ENCODE measurements at regions not wholly inside any gene's neighbourhood (a gene's known extent, or its start where the extent isn't known, plus 50 kb on each side); places are given as distances from the start of the nearest gene placed in this dataset.

DNA sequence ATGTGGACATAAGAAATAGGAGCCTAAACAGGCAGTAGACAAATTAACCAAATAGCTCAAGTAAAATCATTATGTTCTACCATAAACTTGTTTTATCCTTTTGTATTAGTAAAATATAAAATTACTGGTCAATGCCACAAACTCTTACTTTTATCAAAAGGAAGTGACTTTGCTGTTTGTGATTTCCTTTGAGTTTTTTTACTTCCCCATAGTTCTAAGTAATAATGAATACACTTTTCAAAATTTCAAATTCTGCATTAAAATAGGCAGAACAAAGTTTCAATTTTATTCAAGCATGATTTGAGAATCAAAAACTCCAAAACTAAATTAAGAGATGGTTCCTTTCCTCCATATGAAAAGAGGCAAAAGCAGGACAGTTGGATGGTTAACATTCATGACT is 139.7 kb upstream of the ABCB5 start:
- H3K4ac ChIP-seq (ENCODE audit: low read depth, low read length) = no peak overlapping the region
- no peak overlapping the region for H4K8ac ChIP-seq (ENCODE audit: low read depth, low read length)
- H3K27ac ChIP-seq (ENCODE audit: low read depth, low read length) = no peak overlapping the region
- no peaks in the 10 kb centered on the region for H3K4me1 ChIP-seq (ENCODE audit: control insufficient read depth in 1 of 2, insufficient read depth in 2 of 2, low read length in 2 of 2)
- H3K18ac ChIP-seq (ENCODE audit: low read length) = no peak overlapping the region
- H2BK12ac ChIP-seq (ENCODE audit: low read length) = no peak overlapping the region
- no peaks in the 10 kb centered on the region for H3K27me3 ChIP-seq (ENCODE audit: insufficient read depth, low read length)
- H3K9me3 ChIP-seq (ENCODE audit: insufficient read depth, low read depth, low read length) = no peaks in the 10 kb centered on the region
- H2AK5ac ChIP-seq (ENCODE audit: low read length) = no peak overlapping the region
- no peak overlapping the region for H3K9ac ChIP-seq (ENCODE audit: low read length)
- H3K23ac ChIP-seq (ENCODE audit: low read length) = no peak overlapping the region
- H3K79me2 ChIP-seq (ENCODE audit: control insufficient read depth, insufficient read depth, low read length, poor library complexity) = no peaks in the 10 kb centered on the region
- H3K4me3 ChIP-seq (ENCODE audit: low read depth, low read length) = no peak overlapping the region
- H2BK5ac ChIP-seq (ENCODE audit: low read depth, low read length, poor library complexity) = no peak overlapping the region
- no peak for DNase-seq
- no peak overlapping the region for H3K14ac ChIP-seq (ENCODE audit: low read length)
- no peaks in the 10 kb centered on the region for H3K36me3 ChIP-seq (ENCODE audit: control insufficient read depth in 1 of 2, insufficient read depth in 2 of 2, low read length in 2 of 2)
- H2AFZ ChIP-seq (ENCODE audit: insufficient read depth, low read length, poor library complexity) = no peak overlapping the region
- no peak overlapping the region for H2BK120ac ChIP-seq (ENCODE audit: insufficient read depth, low read length, poor library complexity)
- H3K79me1 ChIP-seq (ENCODE audit: low read length) = no peaks in the 10 kb centered on the region
- no peak overlapping the region for H3K4me2 ChIP-seq (ENCODE audit: low read length)
- no peak overlapping the region for H4K91ac ChIP-seq (ENCODE audit: low read depth, low read length)
- H4K12ac ChIP-seq (ENCODE audit: low read depth, low read length) = no peak overlapping the region

DNA sequence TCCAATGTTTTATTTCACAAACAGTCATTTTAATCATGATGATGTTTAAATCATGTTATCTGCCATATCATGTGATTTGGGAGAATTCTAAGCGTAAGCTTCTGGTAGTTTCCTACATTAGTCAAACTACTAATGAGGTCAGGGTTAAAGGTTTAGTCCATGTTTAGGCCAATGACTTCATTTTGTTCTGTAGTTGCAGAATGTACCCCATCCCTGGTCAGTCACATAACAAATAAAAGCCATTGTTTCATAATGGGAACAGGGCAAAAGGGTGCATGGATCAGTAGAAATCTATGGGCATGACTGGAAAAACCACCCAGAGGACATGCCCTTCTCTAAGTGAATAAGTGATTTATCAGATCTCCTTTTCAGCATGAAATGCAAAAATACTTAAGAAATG is 138.4 kb upstream of the ABCB5 start:
- Histone ChIP-seq H2AK5ac (ENCODE audit: low read length) (no peak overlapping the region), H3K79me2 (ENCODE audit: control insufficient read depth, insufficient read depth, low read length, poor library complexity) (no peaks in the 10 kb centered on the region), H3K4ac (ENCODE audit: low read depth, low read length) (no peak overlapping the region), H4K8ac (ENCODE audit: low read depth, low read length) (no peak overlapping the region), H4K91ac (ENCODE audit: low read depth, low read length) (no peak overlapping the region), H2BK5ac (ENCODE audit: low read depth, low read length, poor library complexity) (no peak overlapping the region), H2BK12ac (ENCODE audit: low read length) (no peak overlapping the region), H3K4me1 (ENCODE audit: control insufficient read depth in 1 of 2, insufficient read depth in 2 of 2, low read length in 2 of 2) (no peaks in the 10 kb centered on the region), H3K9me3 (ENCODE audit: insufficient read depth, low read depth, low read length) (no peaks in the 10 kb centered on the region), H3K18ac (ENCODE audit: low read length) (no peak overlapping the region), H2BK120ac (ENCODE audit: insufficient read depth, low read length, poor library complexity) (no peak overlapping the region), H3K4me2 (ENCODE audit: low read length) (no peak overlapping the region), H3K14ac (ENCODE audit: low read length) (no peak overlapping the region), H3K36me3 (ENCODE audit: control insufficient read depth in 1 of 2, insufficient read depth in 2 of 2, low read length in 2 of 2) (no peaks in the 10 kb centered on the region), H3K9ac (ENCODE audit: low read length) (no peak overlapping the region), H3K79me1 (ENCODE audit: low read length) (no peaks in the 10 kb centered on the region), H3K4me3 (ENCODE audit: low read depth, low read length) (no peak overlapping the region), H3K27ac (ENCODE audit: low read depth, low read length) (no peak overlapping the region), H2AFZ (ENCODE audit: insufficient read depth, low read length, poor library complexity) (no peak overlapping the region), H3K23ac (ENCODE audit: low read length) (no peak overlapping the region), H3K27me3 (ENCODE audit: insufficient read depth, low read length) (no peaks in the 10 kb centered on the region), H4K12ac (ENCODE audit: low read depth, low read length) (no peak overlapping the region)
- DNase-seq = no peak
- WGBS (ENCODE audit: extremely low coverage, insufficient coverage, insufficient read length) = no CpG with 5 or more reads among the region's 1 CpG

DNA sequence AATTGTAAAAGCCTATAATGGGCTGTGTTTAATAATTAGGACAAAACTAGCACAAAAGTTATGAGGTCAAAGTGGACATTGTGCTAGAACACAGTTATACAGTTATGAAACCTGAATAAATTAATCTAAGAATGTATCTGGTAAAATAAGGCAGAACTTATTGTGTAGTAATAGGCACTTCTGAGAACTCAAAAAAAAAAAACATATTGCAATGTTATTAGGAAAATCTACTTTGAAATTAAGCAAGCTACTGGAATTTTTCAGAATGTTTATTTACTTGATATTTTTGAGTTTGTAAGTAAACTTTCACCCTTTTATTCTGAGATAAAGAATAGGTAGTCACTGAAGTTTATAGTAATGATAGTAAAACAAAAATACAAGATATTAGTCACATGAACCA is 135.8 kb upstream of the ABCB5 start:
- Histone ChIP-seq H3K4me3 (ENCODE audit: low read depth, low read length) (no peak overlapping the region), H3K14ac (ENCODE audit: low read length) (no peak overlapping the region), H3K27me3 (ENCODE audit: insufficient read depth, low read length) (no peaks in the 10 kb centered on the region), H3K79me2 (ENCODE audit: control insufficient read depth, insufficient read depth, low read length, poor library complexity) (no peaks in the 10 kb centered on the region), H3K18ac (ENCODE audit: low read length) (no peak overlapping the region), H3K36me3 (ENCODE audit: control insufficient read depth in 1 of 2, insufficient read depth in 2 of 2, low read length in 2 of 2) (no peaks in the 10 kb centered on the region), H4K8ac (ENCODE audit: low read depth, low read length) (no peak overlapping the region), H3K9ac (ENCODE audit: low read length) (no peak overlapping the region), H3K4ac (ENCODE audit: low read depth, low read length) (no peak overlapping the region), H3K27ac (ENCODE audit: low read depth, low read length) (no peak overlapping the region), H3K79me1 (ENCODE audit: low read length) (no peaks in the 10 kb centered on the region), H3K4me1 (ENCODE audit: control insufficient read depth in 1 of 2, insufficient read depth in 2 of 2, low read length in 2 of 2) (no peaks in the 10 kb centered on the region), H3K4me2 (ENCODE audit: low read length) (no peak overlapping the region), H2BK120ac (ENCODE audit: insufficient read depth, low read length, poor library complexity) (no peak overlapping the region), H4K91ac (ENCODE audit: low read depth, low read length) (no peak overlapping the region), H3K9me3 (ENCODE audit: insufficient read depth, low read depth, low read length) (no peaks in the 10 kb centered on the region), H2BK12ac (ENCODE audit: low read length) (no peak overlapping the region), H3K23ac (ENCODE audit: low read length) (no peak overlapping the region), H2AFZ (ENCODE audit: insufficient read depth, low read length, poor library complexity) (no peak overlapping the region), H2AK5ac (ENCODE audit: low read length) (no peak overlapping the region), H2BK5ac (ENCODE audit: low read depth, low read length, poor library complexity) (no peak overlapping the region), H4K12ac (ENCODE audit: low read depth, low read length) (no peak overlapping the region)
- no peak for DNase-seq

DNA sequence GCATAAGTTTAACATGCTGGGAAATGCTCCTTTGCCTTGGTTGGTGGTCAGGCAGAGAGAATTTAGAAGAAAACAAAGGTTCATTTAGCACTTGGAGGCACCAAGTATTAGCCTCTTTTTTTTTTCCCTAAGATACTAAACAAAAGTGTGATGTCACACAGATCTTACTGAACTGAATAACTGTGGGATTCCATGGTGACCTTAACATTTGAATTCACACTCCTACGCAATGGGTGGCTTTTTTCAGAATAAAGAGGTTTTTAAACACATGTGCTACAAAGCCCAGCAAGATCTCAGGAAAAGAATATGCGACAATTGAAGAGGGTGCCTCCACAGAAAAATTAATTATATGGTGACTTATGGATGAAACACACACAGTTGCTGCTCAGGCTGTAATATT is 133.4 kb upstream of the ABCB5 start:
- Histone ChIP-seq H3K9ac (ENCODE audit: low read length) (no peak overlapping the region), H3K4ac (ENCODE audit: low read depth, low read length) (no peak overlapping the region), H3K4me2 (ENCODE audit: low read length) (no peak overlapping the region), H4K8ac (ENCODE audit: low read depth, low read length) (no peak overlapping the region), H4K12ac (ENCODE audit: low read depth, low read length) (no peak overlapping the region), H3K14ac (ENCODE audit: low read length) (no peak overlapping the region), H3K27me3 (ENCODE audit: insufficient read depth, low read length) (no peaks in the 10 kb centered on the region), H3K4me3 (ENCODE audit: low read depth, low read length) (no peak overlapping the region), H2BK5ac (ENCODE audit: low read depth, low read length, poor library complexity) (no peak overlapping the region), H3K9me3 (ENCODE audit: insufficient read depth, low read depth, low read length) (peaks cover 4% of the 10 kb centered on the region), H3K4me1 (ENCODE audit: control insufficient read depth in 1 of 2, insufficient read depth in 2 of 2, low read length in 2 of 2) (no peaks in the 10 kb centered on the region), H3K27ac (ENCODE audit: low read depth, low read length) (no peak overlapping the region), H3K79me2 (ENCODE audit: control insufficient read depth, insufficient read depth, low read length, poor library complexity) (no peaks in the 10 kb centered on the region), H2AK5ac (ENCODE audit: low read length) (no peak overlapping the region), H3K23ac (ENCODE audit: low read length) (no peak overlapping the region), H2BK120ac (ENCODE audit: insufficient read depth, low read length, poor library complexity) (no peak overlapping the region), H3K18ac (ENCODE audit: low read length) (no peak overlapping the region), H3K36me3 (ENCODE audit: control insufficient read depth in 1 of 2, insufficient read depth in 2 of 2, low read length in 2 of 2) (no peaks in the 10 kb centered on the region), H4K91ac (ENCODE audit: low read depth, low read length) (no peak overlapping the region), H3K79me1 (ENCODE audit: low read length) (no peaks in the 10 kb centered on the region), H2BK12ac (ENCODE audit: low read length) (no peak overlapping the region), H2AFZ (ENCODE audit: insufficient read depth, low read length, poor library complexity) (no peak overlapping the region)
- no peak for DNase-seq
- no CpG with 5 or more reads among the region's 2 CpGs for WGBS (ENCODE audit: extremely low coverage, insufficient coverage, insufficient read length)

DNA sequence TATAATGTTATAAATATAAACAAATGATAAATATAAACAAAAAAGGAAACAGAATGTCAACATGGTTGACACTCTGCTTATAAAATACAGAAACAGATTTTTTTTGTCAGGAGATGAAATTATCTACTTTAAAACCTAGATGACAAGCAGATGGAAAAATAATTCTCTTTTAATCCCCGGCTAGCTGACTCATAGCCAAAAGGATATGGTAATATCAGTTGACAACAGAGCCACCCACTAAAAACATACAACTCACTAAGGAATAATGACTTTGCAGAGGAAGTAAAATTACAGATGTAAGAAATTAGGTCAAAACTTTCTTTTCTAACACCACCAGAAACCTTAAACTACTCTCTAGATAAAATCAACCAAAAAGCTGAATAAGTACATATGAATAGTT is 131.1 kb upstream of the ABCB5 start:
- Histone ChIP-seq H3K4me1 (ENCODE audit: control insufficient read depth in 1 of 2, insufficient read depth in 2 of 2, low read length in 2 of 2) (no peaks in the 10 kb centered on the region), H3K27me3 (ENCODE audit: insufficient read depth, low read length) (no peaks in the 10 kb centered on the region), H4K8ac (ENCODE audit: low read depth, low read length) (no peak overlapping the region), H3K14ac (ENCODE audit: low read length) (no peak overlapping the region), H3K9ac (ENCODE audit: low read length) (no peak overlapping the region), H3K79me1 (ENCODE audit: low read length) (no peaks in the 10 kb centered on the region), H3K4ac (ENCODE audit: low read depth, low read length) (no peak overlapping the region), H3K79me2 (ENCODE audit: control insufficient read depth, insufficient read depth, low read length, poor library complexity) (no peaks in the 10 kb centered on the region), H2AFZ (ENCODE audit: insufficient read depth, low read length, poor library complexity) (no peak overlapping the region), H2BK12ac (ENCODE audit: low read length) (no peak overlapping the region), H4K91ac (ENCODE audit: low read depth, low read length) (no peak overlapping the region), H3K18ac (ENCODE audit: low read length) (no peak overlapping the region), H3K9me3 (ENCODE audit: insufficient read depth, low read depth, low read length) (peaks cover 8% of the 10 kb centered on the region), H3K36me3 (ENCODE audit: control insufficient read depth in 1 of 2, insufficient read depth in 2 of 2, low read length in 2 of 2) (no peaks in the 10 kb centered on the region), H4K12ac (ENCODE audit: low read depth, low read length) (no peak overlapping the region), H3K4me3 (ENCODE audit: low read depth, low read length) (no peak overlapping the region), H3K27ac (ENCODE audit: low read depth, low read length) (no peak overlapping the region), H2BK5ac (ENCODE audit: low read depth, low read length, poor library complexity) (no peak overlapping the region), H2AK5ac (ENCODE audit: low read length) (no peak overlapping the region), H3K23ac (ENCODE audit: low read length) (no peak overlapping the region), H3K4me2 (ENCODE audit: low read length) (no peak overlapping the region), H2BK120ac (ENCODE audit: insufficient read depth, low read length, poor library complexity) (no peak overlapping the region)
- DNase-seq = no peak
- no CpG with 5 or more reads among the region's 1 CpG for whole genome bisulfite sequencing (ENCODE audit: extremely low coverage, insufficient coverage, insufficient read length)
